ENCODE measurements at regions not wholly inside any gene's neighbourhood (a gene's known extent, or its start where the extent isn't known, plus 50 kb on each side); places are given as distances from the start of the nearest gene placed in this dataset.

- Histone ChIP-seq H3K9me3 (no peaks in the 10 kb centered on the region), H3K4me3 (no peak overlapping the region), H3K36me3 (ENCODE audit: low read depth) (no peaks in the 10 kb centered on the region), H3K4me1 (ENCODE audit: low read depth) (no peaks in the 10 kb centered on the region)
- TF ChIP-seq, protein P1, sequence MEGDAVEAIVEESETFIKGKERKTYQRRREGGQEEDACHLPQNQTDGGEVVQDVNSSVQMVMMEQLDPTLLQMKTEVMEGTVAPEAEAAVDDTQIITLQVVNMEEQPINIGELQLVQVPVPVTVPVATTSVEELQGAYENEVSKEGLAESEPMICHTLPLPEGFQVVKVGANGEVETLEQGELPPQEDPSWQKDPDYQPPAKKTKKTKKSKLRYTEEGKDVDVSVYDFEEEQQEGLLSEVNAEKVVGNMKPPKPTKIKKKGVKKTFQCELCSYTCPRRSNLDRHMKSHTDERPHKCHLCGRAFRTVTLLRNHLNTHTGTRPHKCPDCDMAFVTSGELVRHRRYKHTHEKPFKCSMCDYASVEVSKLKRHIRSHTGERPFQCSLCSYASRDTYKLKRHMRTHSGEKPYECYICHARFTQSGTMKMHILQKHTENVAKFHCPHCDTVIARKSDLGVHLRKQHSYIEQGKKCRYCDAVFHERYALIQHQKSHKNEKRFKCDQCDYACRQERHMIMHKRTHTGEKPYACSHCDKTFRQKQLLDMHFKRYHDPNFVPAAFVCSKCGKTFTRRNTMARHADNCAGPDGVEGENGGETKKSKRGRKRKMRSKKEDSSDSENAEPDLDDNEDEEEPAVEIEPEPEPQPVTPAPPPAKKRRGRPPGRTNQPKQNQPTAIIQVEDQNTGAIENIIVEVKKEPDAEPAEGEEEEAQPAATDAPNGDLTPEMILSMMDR (IDR thresholded peaks at IDR 0.05): no peak
- intact Hi-C loops (cut with DNase I, micrococcal nuclease): no loop called here
- no peak for DNase-seq
- no peak for ATAC-seq
Observed at GRCh38 chr2:120993661-120994060, 258.0 kb downstream of the GLI2 start.

DNA sequence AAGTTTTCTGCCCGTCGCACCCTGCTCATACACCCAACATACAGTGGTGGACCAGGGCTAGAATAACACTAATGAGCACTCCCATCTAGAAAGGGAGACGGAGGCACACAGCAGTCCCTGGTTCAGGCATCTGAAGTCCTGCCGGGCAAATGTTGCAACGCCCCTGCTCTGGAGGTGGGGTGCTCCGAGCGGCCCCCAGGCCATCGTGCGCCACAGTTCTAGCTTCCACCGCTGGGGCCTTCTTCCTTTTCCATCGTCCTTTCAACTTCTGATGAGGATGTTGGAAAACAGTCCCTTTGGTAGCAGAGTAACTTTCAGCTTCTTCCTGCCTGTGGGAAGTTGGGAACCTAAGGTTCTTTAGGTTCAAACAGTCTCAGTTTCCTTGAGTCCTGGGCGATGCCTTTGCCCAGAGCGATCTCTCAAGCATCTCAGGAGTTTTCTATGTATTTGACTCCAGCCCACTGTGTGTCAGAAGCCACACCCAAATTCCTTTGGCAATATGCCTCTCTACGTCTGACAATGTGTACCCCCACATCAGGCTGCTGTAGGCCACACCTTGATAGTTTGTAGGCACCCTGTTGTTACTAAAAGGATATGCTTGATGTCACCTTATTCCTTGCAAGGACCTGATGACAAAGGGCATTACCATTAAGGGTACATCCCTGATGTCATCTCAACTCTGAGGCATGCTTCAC, 258.8 kb downstream of the GLI2 start:
- H3K4me1 ChIP-seq (ENCODE audit: low read depth): no peaks in the 10 kb centered on the region
- no peak overlapping the region for H3K4me3 ChIP-seq
- ATAC-seq (no peak), DNase-seq (no peak)
- H3K9me3 ChIP-seq: no peaks in the 10 kb centered on the region
- TF ChIP-seq, protein P1 (IDR thresholded peaks at IDR 0.05): no peak
- intact Hi-C loops (cut with DNase I, micrococcal nuclease): no loop called here
- no peaks in the 10 kb centered on the region for H3K36me3 ChIP-seq (ENCODE audit: low read depth)

DNA sequence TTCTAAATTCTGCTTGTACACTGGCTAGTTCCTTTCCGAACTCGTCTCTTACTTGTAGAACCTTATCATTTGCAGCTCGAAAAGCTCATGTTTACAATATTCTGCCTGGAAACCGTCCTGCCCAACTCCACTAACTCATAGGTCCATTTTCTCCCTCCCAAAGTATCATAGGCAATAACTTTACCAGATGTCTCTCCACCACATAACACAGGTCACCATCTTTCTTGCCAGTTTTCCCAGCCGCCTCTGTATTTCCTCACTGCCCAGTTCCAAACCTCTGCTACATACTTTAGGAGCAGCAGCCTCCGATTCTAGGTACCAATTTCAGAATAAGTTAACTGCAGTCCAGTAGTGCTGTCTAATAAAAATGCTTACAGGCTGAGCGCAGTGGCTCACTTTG, 259.5 kb downstream of the GLI2 start:
- no peaks in the 10 kb centered on the region for H3K9me3 ChIP-seq
- H3K4me1 ChIP-seq (ENCODE audit: low read depth): no peaks in the 10 kb centered on the region
- TF ChIP-seq, protein P1 (IDR thresholded peaks at IDR 0.05): no peak
- no peaks in the 10 kb centered on the region for H3K36me3 ChIP-seq (ENCODE audit: low read depth)
- H3K4me3 ChIP-seq: no peak overlapping the region
- ATAC-seq (no peak), DNase-seq (no peak)
- intact Hi-C loops (cut with DNase I, micrococcal nuclease): no loop called here

GRCh38 chr2:120995656-120996190, 260.1 kb downstream of the GLI2 start:
- TF ChIP-seq, protein P1 (IDR thresholded peaks at IDR 0.05): no peak
- intact Hi-C loops (cut with DNase I, micrococcal nuclease): no loop called here

GRCh38 chr2:120999377-121000097, 263.9 kb downstream of the GLI2 start:
- DNase-seq (no peak), ATAC-seq (no peak)
- H3K36me3 ChIP-seq (ENCODE audit: low read depth): no peaks in the 10 kb centered on the region
- TF ChIP-seq, protein P1 (IDR thresholded peaks at IDR 0.05): no peak
- intact Hi-C loops (cut with DNase I, micrococcal nuclease): no loop called here
- H3K4me1 ChIP-seq (ENCODE audit: low read depth): no peaks in the 10 kb centered on the region
- no peak overlapping the region for H3K4me3 ChIP-seq
- H3K9me3 ChIP-seq: no peaks in the 10 kb centered on the region

More at GRCh38 chr2:120995656-120996190, 260.1 kb downstream of the GLI2 start:
- Histone ChIP-seq H3K36me3 (ENCODE audit: low read depth) (no peaks in the 10 kb centered on the region), H3K9me3 (no peaks in the 10 kb centered on the region), H3K4me1 (ENCODE audit: low read depth) (no peaks in the 10 kb centered on the region), H3K4me3 (no peak overlapping the region)
- no peak for DNase-seq
- ATAC-seq: no peak
